ENCODE measurements at regions not wholly inside any gene's neighbourhood (a gene's known extent, or its start where the extent isn't known, plus 50 kb on each side); places are given as distances from the start of the nearest gene placed in this dataset.

GRCh38 chr4:38254825-38255224 is 294.6 kb downstream of the PTTG2 start:
- H3K36me3 ChIP-seq (ENCODE audit: control insufficient read depth, insufficient read depth, low read length): no peaks in the 10 kb centered on the region
- DNase-seq (ENCODE audit: extremely low read depth in 1 of 4, low spot score in 3 of 4): no peak
- H3K4me2 ChIP-seq (ENCODE audit: insufficient read depth, low read length): no peak overlapping the region
- no peak overlapping the region for H2AFZ ChIP-seq (ENCODE audit: low read depth, low read length)
- H3K9me3 ChIP-seq (replicated peaks; ENCODE audit: control insufficient read depth, insufficient read depth, low read depth, low read length): peaks cover 9% of the 10 kb centered on the region; the same call in 1 of the 2 replicates
- H3K9ac ChIP-seq (ENCODE audit: insufficient read depth in 1 of 2, low read depth in 2 of 2, low read length in 2 of 2): no peak overlapping the region
- no peaks in the 10 kb centered on the region for H4K20me1 ChIP-seq (replicated peaks; ENCODE audit: control insufficient read depth, insufficient read depth, low read length)
- H3K27me3 ChIP-seq (ENCODE audit: control insufficient read depth in 2 of 2, insufficient read depth in 2 of 2, low read length in 2 of 2): no peaks in the 10 kb centered on the region
- intact Hi-C loops (cut with micrococcal nuclease) (no loop called here), in situ Hi-C loops (cut with MboI) (no loop called here)
- no peaks in the 10 kb centered on the region for H3K79me2 ChIP-seq (ENCODE audit: control insufficient read depth, insufficient read depth, low read length)
- BruUV-seq (replicated peaks): no TSS peak
- ChIA-PET POLR2A (no interaction called here), CTCF (ENCODE audit: low intra/inter-chr PET ratio) (no interaction called here)
- no peak for ATAC-seq
- WGBS (ENCODE audit: insufficient coverage, low coverage, missing lambda C conversion rate): 38% methylated on average over 1 of the region's 1 CpG
- H3K4me3 ChIP-seq: no peak overlapping the region
- no peak for FAIRE-seq
- H3K9me1 ChIP-seq (ENCODE audit: control insufficient read depth, insufficient read depth, low read length): no peaks in the 10 kb centered on the region
- no peak overlapping the region for H3K27ac ChIP-seq (ENCODE audit: extremely low read depth, low read depth, low read length)
- H3K4me1 ChIP-seq (replicated peaks in 1 of 2; ENCODE audit: control insufficient read depth in 2 of 2, insufficient read depth in 2 of 2, low read length in 2 of 2): no peaks in the 10 kb centered on the region; a peak in 1 of 5 replicates
- TF ChIP-seq, protein P1, sequence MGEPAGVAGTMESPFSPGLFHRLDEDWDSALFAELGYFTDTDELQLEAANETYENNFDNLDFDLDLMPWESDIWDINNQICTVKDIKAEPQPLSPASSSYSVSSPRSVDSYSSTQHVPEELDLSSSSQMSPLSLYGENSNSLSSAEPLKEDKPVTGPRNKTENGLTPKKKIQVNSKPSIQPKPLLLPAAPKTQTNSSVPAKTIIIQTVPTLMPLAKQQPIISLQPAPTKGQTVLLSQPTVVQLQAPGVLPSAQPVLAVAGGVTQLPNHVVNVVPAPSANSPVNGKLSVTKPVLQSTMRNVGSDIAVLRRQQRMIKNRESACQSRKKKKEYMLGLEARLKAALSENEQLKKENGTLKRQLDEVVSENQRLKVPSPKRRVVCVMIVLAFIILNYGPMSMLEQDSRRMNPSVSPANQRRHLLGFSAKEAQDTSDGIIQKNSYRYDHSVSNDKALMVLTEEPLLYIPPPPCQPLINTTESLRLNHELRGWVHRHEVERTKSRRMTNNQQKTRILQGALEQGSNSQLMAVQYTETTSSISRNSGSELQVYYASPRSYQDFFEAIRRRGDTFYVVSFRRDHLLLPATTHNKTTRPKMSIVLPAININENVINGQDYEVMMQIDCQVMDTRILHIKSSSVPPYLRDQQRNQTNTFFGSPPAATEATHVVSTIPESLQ (CRISPR knock-in tag; IDR thresholded peaks at IDR 0.05): no peak
- peak; percentile 5; the same call in 1 of the 2 replicates for TF ChIP-seq CBFA2T3 (IDR thresholded peaks at IDR 0.05)
- TF ChIP-seq, protein P2, sequence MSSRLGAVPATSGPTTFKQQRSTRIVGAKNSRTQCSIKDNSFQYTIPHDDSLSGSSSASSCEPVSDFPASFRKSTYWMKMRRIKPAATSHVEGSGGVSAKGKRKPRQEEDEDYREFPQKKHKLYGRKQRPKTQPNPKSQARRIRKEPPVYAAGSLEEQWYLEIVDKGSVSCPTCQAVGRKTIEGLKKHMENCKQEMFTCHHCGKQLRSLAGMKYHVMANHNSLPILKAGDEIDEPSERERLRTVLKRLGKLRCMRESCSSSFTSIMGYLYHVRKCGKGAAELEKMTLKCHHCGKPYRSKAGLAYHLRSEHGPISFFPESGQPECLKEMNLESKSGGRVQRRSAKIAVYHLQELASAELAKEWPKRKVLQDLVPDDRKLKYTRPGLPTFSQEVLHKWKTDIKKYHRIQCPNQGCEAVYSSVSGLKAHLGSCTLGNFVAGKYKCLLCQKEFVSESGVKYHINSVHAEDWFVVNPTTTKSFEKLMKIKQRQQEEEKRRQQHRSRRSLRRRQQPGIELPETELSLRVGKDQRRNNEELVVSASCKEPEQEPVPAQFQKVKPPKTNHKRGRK (tag; IDR thresholded peaks at IDR 0.05): peak; percentile 86

All from K562 (cell line).